ENCODE measurements at regions not wholly inside any gene's neighbourhood (a gene's known extent, or its start where the extent isn't known, plus 50 kb on each side); places are given as distances from the start of the nearest gene placed in this dataset.

DNA sequence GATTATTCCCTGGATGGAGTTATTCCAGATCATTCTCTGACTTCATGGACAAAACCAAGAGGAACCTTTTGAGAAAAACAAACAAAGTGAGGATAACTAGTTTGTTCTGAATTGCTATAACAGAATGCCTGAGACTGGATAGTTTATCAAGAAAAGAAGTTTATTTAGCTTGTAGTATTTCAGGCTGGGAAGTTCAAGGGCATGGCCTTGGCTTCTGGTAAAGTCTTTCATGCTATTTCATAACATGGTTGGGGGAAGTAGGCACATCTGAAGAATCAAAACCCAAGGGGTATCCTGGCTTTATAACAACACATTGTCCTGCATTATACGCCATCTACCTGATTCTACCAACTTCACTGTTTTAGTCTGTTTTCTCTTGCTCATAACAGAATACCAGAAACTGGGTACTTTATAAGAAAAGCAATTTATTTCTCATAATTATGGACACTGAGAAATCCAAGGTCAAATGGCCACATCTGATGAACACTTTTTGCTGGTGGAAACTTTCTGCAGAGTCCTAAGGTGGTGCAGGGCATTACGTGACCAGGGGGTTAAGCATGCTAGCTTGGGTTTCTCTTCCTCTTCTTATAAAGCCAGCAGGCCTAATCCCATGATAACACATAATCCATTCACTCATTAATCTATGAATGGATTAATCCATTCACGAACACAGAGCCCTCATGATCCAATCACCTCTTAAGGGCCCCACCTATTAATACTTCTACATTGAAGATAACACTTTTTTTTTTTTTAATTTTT is 186.1 kb upstream of the PRSS16 start:
- no peak for TF ChIP-seq POLR2A (IDR thresholded peaks at IDR 0.05)
- TF ChIP-seq CTCF (IDR thresholded peaks at IDR 0.05), result no peak
